ENCODE measurements at regions not wholly inside any gene's neighbourhood (a gene's known extent, or its start where the extent isn't known, plus 50 kb on each side); places are given as distances from the start of the nearest gene placed in this dataset.

GRCh38 chr10:58973235-58973595, 203.2 kb upstream of the PHYHIPL start:
- TF ChIP-seq, protein P1, sequence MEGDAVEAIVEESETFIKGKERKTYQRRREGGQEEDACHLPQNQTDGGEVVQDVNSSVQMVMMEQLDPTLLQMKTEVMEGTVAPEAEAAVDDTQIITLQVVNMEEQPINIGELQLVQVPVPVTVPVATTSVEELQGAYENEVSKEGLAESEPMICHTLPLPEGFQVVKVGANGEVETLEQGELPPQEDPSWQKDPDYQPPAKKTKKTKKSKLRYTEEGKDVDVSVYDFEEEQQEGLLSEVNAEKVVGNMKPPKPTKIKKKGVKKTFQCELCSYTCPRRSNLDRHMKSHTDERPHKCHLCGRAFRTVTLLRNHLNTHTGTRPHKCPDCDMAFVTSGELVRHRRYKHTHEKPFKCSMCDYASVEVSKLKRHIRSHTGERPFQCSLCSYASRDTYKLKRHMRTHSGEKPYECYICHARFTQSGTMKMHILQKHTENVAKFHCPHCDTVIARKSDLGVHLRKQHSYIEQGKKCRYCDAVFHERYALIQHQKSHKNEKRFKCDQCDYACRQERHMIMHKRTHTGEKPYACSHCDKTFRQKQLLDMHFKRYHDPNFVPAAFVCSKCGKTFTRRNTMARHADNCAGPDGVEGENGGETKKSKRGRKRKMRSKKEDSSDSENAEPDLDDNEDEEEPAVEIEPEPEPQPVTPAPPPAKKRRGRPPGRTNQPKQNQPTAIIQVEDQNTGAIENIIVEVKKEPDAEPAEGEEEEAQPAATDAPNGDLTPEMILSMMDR (IDR thresholded peaks at IDR 0.05) = no peak
- TF ChIP-seq POLR2A (IDR thresholded peaks at IDR 0.05) = no peak

Data from heart left ventricle (tissue), 13 donors.